A673 (cell line): ENCODE measurements at regions not wholly inside any gene's neighbourhood (a gene's known extent, or its start where the extent isn't known, plus 50 kb on each side); places are given as distances from the start of the nearest gene placed in this dataset.

ENCODE experiments used
- EZH2 ChIP-seq: fragments of 200-600 bp; sonication (generic); IDR thresholded peaks from 2 replicates; pipeline ENCODE4 v1.6.1; 2017; ENCODE audit warnings: borderline replicate concordance, low read depth, mild to moderate bottlenecking, mixed read lengths, antibody characterized with exemption, low read length; ENCODE audit not compliant: poor library complexity, severe bottlenecking
- TF ChIP-seq, protein P1 (sequence below): fragments of 300-800, 200-600 bp; sonication (generic); conservative IDR thresholded peaks from 2 replicates; pipeline ENCODE4 v1.5.1; 2017; ENCODE audit warnings: low read depth, mild to moderate bottlenecking, antibody characterized with exemption, low read length, moderate library complexity, mixed read lengths

DNA sequence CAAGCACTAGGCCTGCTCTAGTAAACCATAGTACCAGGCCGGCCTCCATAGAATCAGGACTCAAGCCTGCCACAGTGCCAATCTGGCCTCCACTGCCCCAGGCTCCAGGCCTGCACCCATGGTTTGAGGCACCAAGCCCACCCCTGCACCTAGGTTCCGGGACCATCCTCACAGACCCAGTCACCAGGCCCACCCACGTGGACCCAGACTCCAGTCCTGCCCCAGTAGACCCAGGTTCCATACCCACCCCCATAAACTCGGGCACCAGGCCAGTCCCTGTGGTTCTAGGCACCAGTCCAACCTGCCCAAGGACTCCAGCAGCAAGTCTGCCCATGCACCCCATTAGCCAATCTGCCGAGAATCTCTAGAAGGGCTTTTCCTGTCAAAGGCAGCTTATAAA, 501.8 kb upstream of the TMPO start:
- TF ChIP-seq, protein P1, sequence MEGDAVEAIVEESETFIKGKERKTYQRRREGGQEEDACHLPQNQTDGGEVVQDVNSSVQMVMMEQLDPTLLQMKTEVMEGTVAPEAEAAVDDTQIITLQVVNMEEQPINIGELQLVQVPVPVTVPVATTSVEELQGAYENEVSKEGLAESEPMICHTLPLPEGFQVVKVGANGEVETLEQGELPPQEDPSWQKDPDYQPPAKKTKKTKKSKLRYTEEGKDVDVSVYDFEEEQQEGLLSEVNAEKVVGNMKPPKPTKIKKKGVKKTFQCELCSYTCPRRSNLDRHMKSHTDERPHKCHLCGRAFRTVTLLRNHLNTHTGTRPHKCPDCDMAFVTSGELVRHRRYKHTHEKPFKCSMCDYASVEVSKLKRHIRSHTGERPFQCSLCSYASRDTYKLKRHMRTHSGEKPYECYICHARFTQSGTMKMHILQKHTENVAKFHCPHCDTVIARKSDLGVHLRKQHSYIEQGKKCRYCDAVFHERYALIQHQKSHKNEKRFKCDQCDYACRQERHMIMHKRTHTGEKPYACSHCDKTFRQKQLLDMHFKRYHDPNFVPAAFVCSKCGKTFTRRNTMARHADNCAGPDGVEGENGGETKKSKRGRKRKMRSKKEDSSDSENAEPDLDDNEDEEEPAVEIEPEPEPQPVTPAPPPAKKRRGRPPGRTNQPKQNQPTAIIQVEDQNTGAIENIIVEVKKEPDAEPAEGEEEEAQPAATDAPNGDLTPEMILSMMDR = no peak
- TF ChIP-seq EZH2 = no peak
